ENCODE measurements at regions not wholly inside any gene's neighbourhood (a gene's known extent, or its start where the extent isn't known, plus 50 kb on each side); places are given as distances from the start of the nearest gene placed in this dataset.
"Not testable (repeated sequence)": the region's sequence is repeated elsewhere in the genome, so short reads cannot be mapped to it uniquely, and the experiment has no call there.

- no peak for DNase-seq
These were observed 86.9 kb upstream of the KCNE2 start for GRCh38 chr21:34276711-34277425.

GRCh38 chr21:34278451-34278850 is 85.4 kb upstream of the KCNE2 start:
- DNase-seq, result no peak

- no peak for DNase-seq
These were observed 84.5 kb upstream of the KCNE2 start for GRCh38 chr21:34279285-34279684.

- no peak for DNase-seq
These were observed 83.9 kb upstream of the KCNE2 start for GRCh38 chr21:34279883-34280282.

GRCh38 chr21:34280389-34280795 is 83.4 kb upstream of the KCNE2 start:
- DNase-seq, result no peak

- DNase-seq, result no peak
These were observed 82.8 kb upstream of the KCNE2 start for GRCh38 chr21:34280959-34281358.

GRCh38 chr21:34282223-34282622 is 81.6 kb upstream of the KCNE2 start:
- no peak for DNase-seq

- no peak for DNase-seq
These were observed 79.1 kb upstream of the KCNE2 start for GRCh38 chr21:34284666-34285065.

GRCh38 chr21:34288042-34288441 is 75.8 kb upstream of the KCNE2 start:
- DNase-seq, result not testable (repeated sequence)

- DNase-seq, result no peak
These were observed 74.0 kb upstream of the KCNE2 start for GRCh38 chr21:34289856-34290255.

GRCh38 chr21:34296878-34297277 is 66.9 kb upstream of the KCNE2 start:
- no peak for DNase-seq

GRCh38 chr21:34298534-34299167 is 65.2 kb upstream of the KCNE2 start:
- no peak for DNase-seq

- DNase-seq, result no peak
These were observed 64.7 kb upstream of the KCNE2 start for GRCh38 chr21:34299168-34299539.

GRCh38 chr21:34302521-34302920 is 61.3 kb upstream of the KCNE2 start:
- DNase-seq, result no peak

GRCh38 chr21:34305605-34306604 is 57.9 kb upstream of the KCNE2 start:
- DNase-seq, result no peak

GRCh38 chr21:34307991-34308532 is 55.7 kb upstream of the KCNE2 start:
- no peak for DNase-seq

GRCh38 chr21:34311561-34312330 is 52.1 kb upstream of the KCNE2 start:
- DNase-seq, result no peak

- DNase-seq, result no peak
These were observed 50.7 kb upstream of the KCNE2 start for GRCh38 chr21:34313116-34313515.

Measured in CD4-positive, alpha-beta T cell treated with Interleukin-12 subunit alpha and Interleukin-12 subunit beta, for 1 hour (primary cell).